NCI-H748 (cell line): ENCODE measurements at regions not wholly inside any gene's neighbourhood (a gene's known extent, or its start where the extent isn't known, plus 50 kb on each side); places are given as distances from the start of the nearest gene placed in this dataset.

Experiments used
- DNase-seq: peaks from one replicate; lab custom pipeline; 2025; ENCODE audit not compliant: unreplicated experiment; lab: John Stamatoyannopoulos, UW

GRCh38 chr12:18965203-18965602 lies 164.3 kb upstream of the PLEKHA5 start:
- no peak for DNase-seq

GRCh38 chr12:18966954-18967353 lies 162.6 kb upstream of the PLEKHA5 start:
- DNase-seq: peak; percentile 4

- DNase-seq: no peak
Observed at GRCh38 chr12:18967814-18968213, 161.7 kb upstream of the PLEKHA5 start.

GRCh38 chr12:18969512-18969911 lies 160.0 kb upstream of the PLEKHA5 start:
- DNase-seq: no peak

- DNase-seq: no peak
Observed at GRCh38 chr12:18970603-18971002, 158.9 kb upstream of the PLEKHA5 start.

GRCh38 chr12:18971932-18972331 lies 157.6 kb upstream of the PLEKHA5 start:
- DNase-seq: no peak

- DNase-seq: no peak
Observed at GRCh38 chr12:18975933-18976332, 153.6 kb upstream of the PLEKHA5 start.

- DNase-seq: no peak
Observed at GRCh38 chr12:18979401-18980126, 150.0 kb upstream of the PLEKHA5 start.

GRCh38 chr12:18981732-18982131 lies 147.8 kb upstream of the PLEKHA5 start:
- DNase-seq: no peak

GRCh38 chr12:18982226-18982949 lies 147.1 kb upstream of the PLEKHA5 start:
- DNase-seq: no peak

GRCh38 chr12:18983854-18984253 lies 145.7 kb upstream of the PLEKHA5 start:
- no peak for DNase-seq

GRCh38 chr12:18990856-18991255 lies 138.7 kb upstream of the PLEKHA5 start:
- DNase-seq: no peak

GRCh38 chr12:18992336-18992735 lies 137.2 kb upstream of the PLEKHA5 start:
- DNase-seq: peak; percentile 35

- peak; percentile 5 for DNase-seq
Observed at GRCh38 chr12:18998343-18999261, 130.9 kb upstream of the PLEKHA5 start.

- no peak for DNase-seq
Observed at GRCh38 chr12:19000836-19001235, 128.7 kb upstream of the PLEKHA5 start.

- no peak for DNase-seq
Observed at GRCh38 chr12:19002216-19002615, 127.3 kb upstream of the PLEKHA5 start.

- no peak for DNase-seq
Observed at GRCh38 chr12:19003141-19003540, 126.4 kb upstream of the PLEKHA5 start.

- no peak for DNase-seq
Observed at GRCh38 chr12:19003987-19004619, 125.4 kb upstream of the PLEKHA5 start.

GRCh38 chr12:19005257-19005801 lies 124.2 kb upstream of the PLEKHA5 start:
- DNase-seq: no peak

- DNase-seq: no peak
Observed at GRCh38 chr12:19006626-19007137, 122.9 kb upstream of the PLEKHA5 start.

GRCh38 chr12:19008102-19008501 lies 121.4 kb upstream of the PLEKHA5 start:
- no peak for DNase-seq
